AG10803 (cell line): ENCODE measurements at regions not wholly inside any gene's neighbourhood (a gene's known extent, or its start where the extent isn't known, plus 50 kb on each side); places are given as distances from the start of the nearest gene placed in this dataset.

Experiments used
- DNase-seq: peaks from one replicate; pipeline ENCODE4 v3.0.0; 2010; ENCODE audit warnings: low read depth
- H3K4me3 ChIP-seq: 2 replicates; pipeline ENCODE4 v1.5.1; 2011; ENCODE audit warnings: mild to moderate bottlenecking, low read length, control low read depth
- CTCF ChIP-seq: conservative IDR thresholded peaks from 2 replicates; pipeline ENCODE4 v1.5.1; 2011; ENCODE audit warnings: mild to moderate bottlenecking, low read length, control low read depth, inconsistent platforms

- no peak for DNase-seq
- H3K4me3 ChIP-seq = no peak overlapping the region
- TF ChIP-seq CTCF = no peak
Observed at GRCh38 chr20:58600756-58601155, 50.3 kb upstream of the STX16 start.

GRCh38 chr20:58599966-58600365 is 51.1 kb upstream of the STX16 start:
- DNase-seq = no peak
- H3K4me3 ChIP-seq = no peak overlapping the region
- no peak for TF ChIP-seq CTCF

- peak; percentile 87 for DNase-seq
- no peak for TF ChIP-seq CTCF
- no peak overlapping the region for H3K4me3 ChIP-seq
Observed at GRCh38 chr20:58598211-58599015, 52.7 kb upstream of the STX16 start.

GRCh38 chr20:58597249-58597891 is 53.7 kb upstream of the STX16 start:
- TF ChIP-seq CTCF = no peak
- DNase-seq = peak; percentile 67
- no peak overlapping the region for H3K4me3 ChIP-seq

GRCh38 chr20:58596750-58597248 is 54.3 kb upstream of the STX16 start:
- H3K4me3 ChIP-seq = no peak overlapping the region
- no peak for TF ChIP-seq CTCF
- peak; percentile 74 for DNase-seq

- no peak for TF ChIP-seq CTCF
- DNase-seq = no peak
- H3K4me3 ChIP-seq = no peak overlapping the region
Observed at GRCh38 chr20:58596244-58596643, 54.8 kb upstream of the STX16 start.

GRCh38 chr20:58595167-58595566 is 55.9 kb upstream of the STX16 start:
- no peak for DNase-seq
- no peak overlapping the region for H3K4me3 ChIP-seq
- TF ChIP-seq CTCF = no peak
